ENCODE measurements at regions not wholly inside any gene's neighbourhood (a gene's known extent, or its start where the extent isn't known, plus 50 kb on each side); places are given as distances from the start of the nearest gene placed in this dataset.

- TF ChIP-seq, protein P1, sequence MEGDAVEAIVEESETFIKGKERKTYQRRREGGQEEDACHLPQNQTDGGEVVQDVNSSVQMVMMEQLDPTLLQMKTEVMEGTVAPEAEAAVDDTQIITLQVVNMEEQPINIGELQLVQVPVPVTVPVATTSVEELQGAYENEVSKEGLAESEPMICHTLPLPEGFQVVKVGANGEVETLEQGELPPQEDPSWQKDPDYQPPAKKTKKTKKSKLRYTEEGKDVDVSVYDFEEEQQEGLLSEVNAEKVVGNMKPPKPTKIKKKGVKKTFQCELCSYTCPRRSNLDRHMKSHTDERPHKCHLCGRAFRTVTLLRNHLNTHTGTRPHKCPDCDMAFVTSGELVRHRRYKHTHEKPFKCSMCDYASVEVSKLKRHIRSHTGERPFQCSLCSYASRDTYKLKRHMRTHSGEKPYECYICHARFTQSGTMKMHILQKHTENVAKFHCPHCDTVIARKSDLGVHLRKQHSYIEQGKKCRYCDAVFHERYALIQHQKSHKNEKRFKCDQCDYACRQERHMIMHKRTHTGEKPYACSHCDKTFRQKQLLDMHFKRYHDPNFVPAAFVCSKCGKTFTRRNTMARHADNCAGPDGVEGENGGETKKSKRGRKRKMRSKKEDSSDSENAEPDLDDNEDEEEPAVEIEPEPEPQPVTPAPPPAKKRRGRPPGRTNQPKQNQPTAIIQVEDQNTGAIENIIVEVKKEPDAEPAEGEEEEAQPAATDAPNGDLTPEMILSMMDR (IDR thresholded peaks at IDR 0.05): no peak
- no peak for TF ChIP-seq POLR2A (IDR thresholded peaks at IDR 0.05)
Observed at GRCh38 chr4:156168288-156168687, 214.6 kb upstream of the CTSO start.

All from lower leg skin (tissue), 3 donors.